HepG2 (cell line): ENCODE measurements at regions not wholly inside any gene's neighbourhood (a gene's known extent, or its start where the extent isn't known, plus 50 kb on each side); places are given as distances from the start of the nearest gene placed in this dataset.

ENCODE experiments used
- ATAC-seq: fragments of 200-7000 bp; cut with Tn5 transposase; 3 replicates; pipeline ENCODE4 v1.9.1; 2020; ENCODE audit warnings: mild to moderate bottlenecking, moderate library complexity
- BruUV-seq: library from RNA; stranded (reverse); fragments of 400-500 nt; replicated peaks from 2 replicates; lab custom pipeline; 2021; lab: Mats Ljungman, UMichigan
- CTCF ChIA-PET: fragments of 300-600 bp; formaldehyde crosslinking; extraction: SDS; loops from one replicate; lab custom pipeline; 2021; ENCODE audit warnings: low total read pairs, inconsistent platforms, low intra/inter-chr PET ratio; lab: Yijun Ruan, JAX
- POLR2A ChIA-PET: fragments of 350-600 bp; sonication (Branson Sonifier 250); formaldehyde crosslinking; loops from one replicate; lab custom pipeline; 2020; ENCODE audit warnings: antibody characterized with exemption, inconsistent platforms; lab: Yijun Ruan, JAX
- DNase-seq: peaks from one replicate; pipeline ENCODE4 v3.0.0-alpha.2; 2015; ENCODE audit warnings: low spot score
- FAIRE-seq: peaks from 3 replicates; lab custom pipeline; 2011; peaks lifted over from hg19 to GRCh38; lab: Jason Lieb, UNC
- H2AFZ ChIP-seq: one replicate; pipeline ENCODE4 v1.6.1; 2011; ENCODE audit warnings: low read length, inconsistent platforms
- H3K27ac ChIP-seq: fragments of 300-600 bp; 3 replicates; pipeline ENCODE4 v1.8.0; 2011; ENCODE audit warnings: mixed run types, mild to moderate bottlenecking, mixed read lengths, low read length, inconsistent platforms; ENCODE audit not compliant: insufficient read depth; ENCODE audit errors: extremely low read length
- H3K27me3 ChIP-seq, 2 experiments: fragments of 200-600 bp in 1 of 2; 2 replicates in 1 of 2; 3 replicates in 1 of 2; pipeline versions ENCODE4 v1.6.0 to v1.8.0; 2011; ENCODE audit warnings: low read length in 2 of 2, mild to moderate bottlenecking in 2 of 2, moderate library complexity in 2 of 2, inconsistent platforms in 1 of 2; ENCODE audit not compliant: insufficient read depth in 2 of 2, control insufficient read depth in 1 of 2
- H3K36me3 ChIP-seq, 2 experiments: fragments of 200-600 bp in 1 of 2; replicated peaks in 1 of 2; 2 replicates in 1 of 2; 3 replicates in 1 of 2; pipeline versions ENCODE4 v1.5.1 to v1.8.0; 2011; ENCODE audit warnings: low read length in 2 of 2, inconsistent platforms in 1 of 2; ENCODE audit not compliant: insufficient read depth in 2 of 2, control insufficient read depth in 1 of 2
- H3K4me1 ChIP-seq: 2 replicates; pipeline ENCODE4 v1.5.1; 2012; ENCODE audit warnings: low read length, inconsistent platforms; ENCODE audit not compliant: insufficient read depth
- H3K4me2 ChIP-seq: 2 replicates; pipeline ENCODE4 v1.6.0; 2011; ENCODE audit warnings: low read depth, low read length, inconsistent platforms
- H3K4me3 ChIP-seq, 3 experiments: fragments of 200-600 bp in 1 of 3; sonication (generic), shearing (Covaris generic) in 1 of 3; replicated peaks in 1 of 3; 2 replicates each; pipeline ENCODE4 v1.5.1; 2011 to 2016; ENCODE audit warnings: low read length in 3 of 3, inconsistent platforms in 2 of 3, low read depth in 2 of 3, mild to moderate bottlenecking in 2 of 3, control low read depth in 1 of 3, mixed read lengths in 1 of 3; ENCODE audit not compliant: insufficient read depth in 1 of 3
- H3K79me2 ChIP-seq: one replicate; pipeline ENCODE4 v1.6.1; 2011; ENCODE audit warnings: low read length, inconsistent platforms; ENCODE audit not compliant: insufficient read depth
- H3K9ac ChIP-seq: 2 replicates; pipeline ENCODE4 v1.6.0; 2011; ENCODE audit warnings: mild to moderate bottlenecking, low read depth, low read length, inconsistent platforms; ENCODE audit not compliant: insufficient read depth
- H3K9me3 ChIP-seq: 2 replicates; pipeline ENCODE4 v1.5.1; 2012; ENCODE audit warnings: mild to moderate bottlenecking, low read length
- H4K20me1 ChIP-seq: 2 replicates; pipeline ENCODE4 v1.6.0; 2011; ENCODE audit warnings: inconsistent platforms, mild to moderate bottlenecking, low read length, moderate library complexity; ENCODE audit not compliant: insufficient read depth
- MBNL3 ChIP-seq: fragments of 250-450 bp; sonication (Bioruptor Pico); conservative IDR thresholded peaks from 2 replicates; pipeline ENCODE4 v1.8.0; 2022; ENCODE audit warnings: mild to moderate bottlenecking, inconsistent platforms
- NFIB ChIP-seq: sonication (generic); formaldehyde crosslinking; IDR thresholded peaks from 2 replicates; pipeline ENCODE4 v1.9.0; 2021; ENCODE audit warnings: missing genetic modification reagents, mild to moderate bottlenecking, borderline replicate concordance
- PLSCR1 ChIP-seq: sonication (generic); formaldehyde crosslinking; IDR thresholded peaks from 2 replicates; pipeline ENCODE4 v1.5.0; 2020; ENCODE audit warnings: missing genetic modification reagents, mild to moderate bottlenecking, borderline replicate concordance
- ZBTB26 ChIP-seq: IDR thresholded peaks from 2 replicates; pipeline ENCODE4 v1.6.1; 2016; ENCODE audit warnings: missing compliant biosample characterization, missing genetic modification reagents, borderline replicate concordance
- ZFAT ChIP-seq: sonication (generic); formaldehyde crosslinking; conservative IDR thresholded peaks from 2 replicates; pipeline ENCODE4 v1.8.1; 2023; ENCODE audit warnings: missing genetic modification reagents, inconsistent platforms
- ZHX1 ChIP-seq: sonication (generic); formaldehyde crosslinking; IDR thresholded peaks from 2 replicates; pipeline ENCODE4 v1.8.1; 2022; ENCODE audit warnings: low read depth, mild to moderate bottlenecking, missing genetic modification reagents
- ZMYM4 ChIP-seq: sonication (generic); formaldehyde crosslinking; IDR thresholded peaks from 2 replicates; pipeline ENCODE4 v1.8.1; 2023; ENCODE audit warnings: mild to moderate bottlenecking, missing genetic modification reagents
- ZNF549 ChIP-seq: sonication (generic); formaldehyde crosslinking; IDR thresholded peaks from 2 replicates; pipeline ENCODE4 v1.5.0; 2020; ENCODE audit warnings: missing genetic modification reagents
- ZNF747 ChIP-seq: sonication (generic); formaldehyde crosslinking; IDR thresholded peaks from 2 replicates; pipeline ENCODE4 v1.8.1; 2023; ENCODE audit warnings: missing genetic modification reagents, mild to moderate bottlenecking, borderline replicate concordance
- ZXDC ChIP-seq: sonication (generic); formaldehyde crosslinking; IDR thresholded peaks from 2 replicates; pipeline ENCODE4 v1.5.0; 2020; ENCODE audit warnings: mild to moderate bottlenecking, missing genetic modification reagents
- WGBS: methylation state at CpG from one replicate; pipeline ENCODE4 v1.1.6; 2017; ENCODE audit warnings: low lambda C conversion rate; 5-methylcytosine and 5-hydroxymethylcytosine counted together
- in situ Hi-C: cut with HindIII; loops from 2 replicates; pipeline ENCODE4 v1.10.0; 2017; ENCODE audit warnings: low pct_unique_long_range_greater_than_20kb; ENCODE audit not compliant: extremely low pct_ligation_motif_present
- intact Hi-C: fragments of 100-400 bp; cut with micrococcal nuclease; formaldehyde crosslinking; loops from one replicate; pipeline ENCODE4 v1.10.0; 2022; ENCODE audit not compliant: unreplicated experiment

- no peak for TF ChIP-seq ZHX1 (CRISPR knock-in tag)
- TF ChIP-seq ZXDC (CRISPR knock-in tag) = no peak
- TF ChIP-seq ZNF549 (CRISPR knock-in tag) = no peak
- no peak for TF ChIP-seq PLSCR1
- TF ChIP-seq ZNF747 (CRISPR knock-in tag) = no peak
Observed at GRCh38 chr1:63014267-63014666, 230.3 kb downstream of the ATG4C start (continued).

GRCh38 chr1:63022319-63022718 lies 238.4 kb downstream of the ATG4C start:
- no peaks in the 10 kb centered on the region for H4K20me1 ChIP-seq
- ATAC-seq = no peak
- no peaks in the 10 kb centered on the region for H3K9me3 ChIP-seq
- H3K79me2 ChIP-seq = no peaks in the 10 kb centered on the region
- H3K4me3 ChIP-seq = no peak overlapping the region
- POLR2A ChIA-PET = no interaction called here
- in situ Hi-C loops (loop anchor here (25.0 kb wide), 1 partner anchor 515 kb away; no protein-coding TSS in a partner anchor), intact Hi-C loops (no loop called here)
- no peaks in the 10 kb centered on the region for H3K4me1 ChIP-seq
- H3K36me3 ChIP-seq = no peaks in the 10 kb centered on the region
- H3K27me3 ChIP-seq = peaks cover 0 to under 1% of the 10 kb centered on the region in 2 experiments; a peak in 1 of 5 replicates
- no peak overlapping the region for H3K9ac ChIP-seq
- CTCF ChIA-PET = no interaction called here
- no peak overlapping the region for H3K4me2 ChIP-seq
- BruUV-seq = no TSS peak
- WGBS = 0% methylated on average over 2 of the region's 2 CpGs
- FAIRE-seq = no peak
- H2AFZ ChIP-seq = no peak overlapping the region
- H3K27ac ChIP-seq = no peak overlapping the region
- DNase-seq = no peak
- no peak for TF ChIP-seq ZBTB26
- TF ChIP-seq ZMYM4 (CRISPR knock-in tag) = no peak
- TF ChIP-seq MBNL3 (CRISPR knock-in tag) = no peak
- no peak for TF ChIP-seq NFIB (CRISPR knock-in tag)
- TF ChIP-seq ZFAT (CRISPR knock-in tag) = no peak
